ENCODE measurements at regions not wholly inside any gene's neighbourhood (a gene's known extent, or its start where the extent isn't known, plus 50 kb on each side); places are given as distances from the start of the nearest gene placed in this dataset.

- DNase-seq (ENCODE audit: low read depth) = no peak
- H3K4me3 ChIP-seq (ENCODE audit: low read depth, low read length) = no peak overlapping the region
- no peak for TF ChIP-seq CTCF (IDR thresholded peaks at IDR 0.05; ENCODE audit: insufficient read depth, low read length)
Observed at GRCh38 chr13:88895261-88895941, 1224.2 kb downstream of the SLITRK5 start.

GRCh38 chr13:88896466-88896865 is 1225.3 kb downstream of the SLITRK5 start:
- TF ChIP-seq CTCF (IDR thresholded peaks at IDR 0.05; ENCODE audit: insufficient read depth, low read length) = no peak
- H3K4me3 ChIP-seq (ENCODE audit: low read depth, low read length) = no peak overlapping the region
- no peak for DNase-seq (ENCODE audit: low read depth)

GRCh38 chr13:88908961-88909441 is 1237.8 kb downstream of the SLITRK5 start:
- TF ChIP-seq CTCF (IDR thresholded peaks at IDR 0.05; ENCODE audit: insufficient read depth, low read length) = no peak
- no peak for DNase-seq (ENCODE audit: low read depth)
- H3K4me3 ChIP-seq (ENCODE audit: low read depth, low read length) = no peak overlapping the region

- no peak for DNase-seq (ENCODE audit: low read depth)
- no peak for TF ChIP-seq CTCF (IDR thresholded peaks at IDR 0.05; ENCODE audit: insufficient read depth, low read length)
Observed at GRCh38 chr13:88919970-88920628, 1248.9 kb downstream of the SLITRK5 start.

GRCh38 chr13:88925954-88926353 is 1254.8 kb downstream of the SLITRK5 start:
- DNase-seq (ENCODE audit: low read depth) = no peak
- H3K4me3 ChIP-seq (ENCODE audit: low read depth, low read length) = no peak overlapping the region
- no peak for TF ChIP-seq CTCF (IDR thresholded peaks at IDR 0.05; ENCODE audit: insufficient read depth, low read length)

More at GRCh38 chr13:88919970-88920628, 1248.9 kb downstream of the SLITRK5 start:
- no peak overlapping the region for H3K4me3 ChIP-seq (ENCODE audit: low read depth, low read length)

- no peak for TF ChIP-seq CTCF (IDR thresholded peaks at IDR 0.05; ENCODE audit: insufficient read depth, low read length)
- no peak for DNase-seq (ENCODE audit: low read depth)
- no peak overlapping the region for H3K4me3 ChIP-seq (ENCODE audit: low read depth, low read length)
Observed at GRCh38 chr13:88926890-88927502, 1255.8 kb downstream of the SLITRK5 start.
